Body of pancreas (tissue), 4 donors: ENCODE measurements at regions not wholly inside any gene's neighbourhood (a gene's known extent, or its start where the extent isn't known, plus 50 kb on each side); places are given as distances from the start of the nearest gene placed in this dataset.

Source experiments
- ATAC-seq: fragments of 150-250 bp; one replicate; pipeline ENCODE4 v1.9.1; 2016
- DNase-seq, 4 donors: peaks; one replicate each; pipeline ENCODE4 v3.0.0-alpha.2; 2019
- H3K27ac ChIP-seq, 4 donors: fragments of 200-600 bp; sonication (generic); 1 replicate in 3 of 4; 2 replicates in 1 of 4; pipeline versions ENCODE4 v1.5.1 to v1.6.1; 2016 to 2019; ENCODE audit warnings: mild to moderate bottlenecking in 1 of 4, mixed read lengths in 1 of 4, moderate library complexity in 1 of 4
- H3K27me3 ChIP-seq, 2 donors: fragments of 200-600 bp; sonication (generic); one replicate each; pipeline ENCODE4 v1.6.0; 2016; ENCODE audit warnings: mild to moderate bottlenecking in 1 of 2
- H3K36me3 ChIP-seq, 2 donors: fragments of 200-600 bp; sonication (generic); replicated peaks in 1 of 2; 2 replicates each; pipeline ENCODE4 v1.5.1; 2016; ENCODE audit warnings: low read depth in 2 of 2; ENCODE audit not compliant: insufficient read depth in 1 of 2
- H3K4me1 ChIP-seq: fragments of 200-600 bp; sonication (generic); one replicate; pipeline ENCODE4 v1.6.0; 2016
- H3K4me3 ChIP-seq, 2 donors: fragments of 200-600 bp; sonication (generic); 1 replicate in 1 of 2; 2 replicates in 1 of 2; pipeline ENCODE4 v1.5.1; 2016 to 2019
- H3K9me3 ChIP-seq, 3 donors: fragments of 200-600 bp; sonication (generic); 1 replicate in 2 of 3; 2 replicates in 1 of 3; pipeline ENCODE4 v1.5.1; 2016
- CTCF ChIP-seq, 7 experiments: fragments of 450-650 bp in 4 of 7; fragments of 200-600 bp in 3 of 7; sonication (generic) in 3 of 7; IDR thresholded peaks; one replicate each; pipeline ENCODE4 v1.5.1; 2016 to 2019; ENCODE audit warnings: antibody characterized with exemption in 7 of 7
- POLR2A ChIP-seq, 3 donors: fragments of 450-650 bp; IDR thresholded peaks; one replicate each; pipeline ENCODE4 v1.6.1; 2016; ENCODE audit warnings: antibody characterized with exemption in 3 of 3, mild to moderate bottlenecking in 2 of 3
- WGBS, 2 donors: methylation state at CpG; one replicate each; pipeline ENCODE4 v1.1.5; 2017; 5-methylcytosine and 5-hydroxymethylcytosine counted together
- intact Hi-C: fragments of 100-400 bp; cut with DNase I; formaldehyde crosslinking; loops from one replicate; pipeline ENCODE4 v1.15.1; 2023

- H3K36me3 ChIP-seq: no peaks in the 10 kb centered on the region
- no peak for ATAC-seq
- TF ChIP-seq CTCF (IDR thresholded peaks at IDR 0.05): no peak
- no peak for TF ChIP-seq POLR2A (IDR thresholded peaks at IDR 0.05)
- no peak overlapping the region for H3K27ac ChIP-seq
- DNase-seq: no peak
- H3K9me3 ChIP-seq: no peaks in the 10 kb centered on the region
- no peak overlapping the region for H3K4me3 ChIP-seq
- no peaks in the 10 kb centered on the region for H3K27me3 ChIP-seq
- intact Hi-C loops: no loop called here
- 61 to 75% methylated on average over 8 of the region's 8 CpGs for WGBS, 2 donors
- no peaks in the 10 kb centered on the region for H3K4me1 ChIP-seq
Observed at GRCh38 chr10:130921911-130922440, 389.5 kb downstream of the TCERG1L start.

GRCh38 chr10:130923596-130923995 lies 387.9 kb downstream of the TCERG1L start:
- no peaks in the 10 kb centered on the region for H3K27me3 ChIP-seq
- H3K9me3 ChIP-seq: no peaks in the 10 kb centered on the region
- 41 to 62% methylated on average over 5 of the region's 5 CpGs for WGBS, 2 donors
- H3K27ac ChIP-seq: no peak overlapping the region
- H3K4me3 ChIP-seq: no peak overlapping the region
- ATAC-seq (no peak), DNase-seq (no peak)
- TF ChIP-seq CTCF (IDR thresholded peaks at IDR 0.05): no peak
- no peak for TF ChIP-seq POLR2A (IDR thresholded peaks at IDR 0.05)
- H3K36me3 ChIP-seq: no peaks in the 10 kb centered on the region
- intact Hi-C loops: no loop called here
- no peaks in the 10 kb centered on the region for H3K4me1 ChIP-seq

GRCh38 chr10:130924138-130924819 lies 387.2 kb downstream of the TCERG1L start:
- DNase-seq: peak; percentile 15 to 34 (median 31)
- TF ChIP-seq CTCF (IDR thresholded peaks at IDR 0.05) (no peak), POLR2A (IDR thresholded peaks at IDR 0.05) (no peak)
- ATAC-seq: no peak

GRCh38 chr10:130926442-130926841 lies 385.1 kb downstream of the TCERG1L start:
- ATAC-seq: no peak
- H3K27me3 ChIP-seq: no peaks in the 10 kb centered on the region

More at GRCh38 chr10:130924138-130924819, 387.2 kb downstream of the TCERG1L start:
- H3K4me3 ChIP-seq: no peak overlapping the region
- no peaks in the 10 kb centered on the region for H3K36me3 ChIP-seq
- H3K9me3 ChIP-seq: no peaks in the 10 kb centered on the region
- intact Hi-C loops: no loop called here
- no peaks in the 10 kb centered on the region for H3K4me1 ChIP-seq
- H3K27ac ChIP-seq: no peak overlapping the region
- no peaks in the 10 kb centered on the region for H3K27me3 ChIP-seq
- WGBS, 2 donors: 26 to 29% methylated on average over 15 to 17 of the region's 17 CpGs

More at GRCh38 chr10:130926442-130926841, 385.1 kb downstream of the TCERG1L start:
- Histone ChIP-seq H3K27ac (no peak overlapping the region), H3K4me3 (no peak overlapping the region), H3K4me1 (no peaks in the 10 kb centered on the region), H3K9me3 (no peaks in the 10 kb centered on the region), H3K36me3 (no peaks in the 10 kb centered on the region)
- intact Hi-C loops: no loop called here
- WGBS, 2 donors: 87 to 93% methylated on average over 1 of the region's 1 CpG
- TF ChIP-seq CTCF (IDR thresholded peaks at IDR 0.05): peak in 1 of 7 experiments; percentile 12
- no peak for TF ChIP-seq POLR2A (IDR thresholded peaks at IDR 0.05)
- DNase-seq: no peak
